GM23338 (cell line): ENCODE measurements at regions not wholly inside any gene's neighbourhood (a gene's known extent, or its start where the extent isn't known, plus 50 kb on each side); places are given as distances from the start of the nearest gene placed in this dataset.

Source experiments
- REST ChIP-seq: IDR thresholded peaks from one replicate; pipeline ENCODE4 v1.6.1; 2018; ENCODE audit warnings: antibody characterized with exemption; ENCODE audit not compliant: unreplicated experiment
- ZNF462 ChIP-seq: fragments of 250-450 bp; sonication (Bioruptor Pico); IDR thresholded peaks from 2 replicates; pipeline ENCODE4 v1.5.0; 2020; ENCODE audit warnings: mild to moderate bottlenecking, moderate library complexity

GRCh38 chr12:130286741-130287440, 50.8 kb upstream of the PIWIL1 start (continued):
- TF ChIP-seq REST (no peak), ZNF462 (CRISPR knock-in tag) (no peak)
